K562 (cell line): ENCODE measurements at regions not wholly inside any gene's neighbourhood (a gene's known extent, or its start where the extent isn't known, plus 50 kb on each side); places are given as distances from the start of the nearest gene placed in this dataset.
A peak's percentile ranks its signal among the peaks of the same experiment; 100 is the strongest.

Source experiments
- ATAC-seq: fragments of 200-7000 bp; cut with Tn5 transposase; 3 replicates; pipeline ENCODE4 v1.9.1; 2020; ENCODE audit warnings: moderate library complexity
- BruUV-seq: library from RNA; stranded (reverse); fragments of 400-500 nt; replicated peaks from 2 replicates; lab custom pipeline; 2021; lab: Mats Ljungman, UMichigan
- CTCF ChIA-PET: fragments of 300-600 bp; formaldehyde crosslinking; extraction: SDS; loops from one replicate; lab custom pipeline; 2021; ENCODE audit warnings: low intra/inter-chr PET ratio; lab: Yijun Ruan, JAX
- POLR2A ChIA-PET: fragments of 300-600, 350-650 bp; sonication (Branson Sonifier 250); formaldehyde crosslinking; extraction: SDS; loops from one replicate; lab custom pipeline; 2021; ENCODE audit warnings: antibody characterized with exemption, inconsistent platforms; lab: Yijun Ruan, JAX
- DNase-seq, 4 experiments: peaks; one replicate each; pipeline versions ENCODE4 v3.0.0 to v3.0.0-alpha.2; 2011 to 2018; ENCODE audit warnings: low spot score in 3 of 4, mixed read lengths in 3 of 4; ENCODE audit errors: extremely low read depth in 1 of 4
- FAIRE-seq: peaks from 2 replicates; lab custom pipeline; 2011; peaks lifted over from hg19 to GRCh38; lab: Jason Lieb, UNC
- H2AFZ ChIP-seq: 2 replicates; pipeline ENCODE4 v1.6.0; 2011; ENCODE audit warnings: low read depth, low read length, control low read depth, inconsistent platforms
- H3K27ac ChIP-seq: fragments of 200-600 bp; 3 replicates; pipeline ENCODE4 v1.8.0; 2011; ENCODE audit warnings: low read depth, mild to moderate bottlenecking, control low read depth, inconsistent platforms, low read length, moderate library complexity, mixed read lengths; ENCODE audit errors: extremely low read depth
- H3K27me3 ChIP-seq, 2 experiments: fragments of 300-600 bp in 1 of 2; 2 replicates in 1 of 2; 3 replicates in 1 of 2; pipeline versions ENCODE4 v1.6.0 to v1.8.0; 2011; ENCODE audit warnings: inconsistent platforms in 2 of 2, low read length in 2 of 2, mild to moderate bottlenecking in 1 of 2, mixed read lengths in 1 of 2, moderate library complexity in 1 of 2; ENCODE audit not compliant: control insufficient read depth in 2 of 2, insufficient read depth in 2 of 2
- H3K36me3 ChIP-seq: fragments of 300-600 bp; 3 replicates; pipeline ENCODE4 v1.8.0; 2011; ENCODE audit warnings: mild to moderate bottlenecking, low read length, inconsistent platforms; ENCODE audit not compliant: control insufficient read depth, insufficient read depth
- H3K4me1 ChIP-seq, 2 experiments: fragments of 200-600 bp in 1 of 2; replicated peaks in 1 of 2; 2 replicates in 1 of 2; 3 replicates in 1 of 2; pipeline versions ENCODE4 v1.5.1 to v1.8.0; 2011; ENCODE audit warnings: inconsistent platforms in 2 of 2, low read length in 2 of 2, mild to moderate bottlenecking in 1 of 2, mixed read lengths in 1 of 2, moderate library complexity in 1 of 2; ENCODE audit not compliant: control insufficient read depth in 2 of 2, insufficient read depth in 2 of 2
- H3K4me2 ChIP-seq: 2 replicates; pipeline ENCODE4 v1.6.1; 2011; ENCODE audit warnings: low read length, control low read depth, inconsistent platforms, mixed read lengths; ENCODE audit not compliant: insufficient read depth
- H3K4me3 ChIP-seq: fragments of 200-600 bp; sonication (generic), shearing (Covaris generic); 2 replicates; pipeline ENCODE4 v1.5.1; 2016; ENCODE audit warnings: control low read depth, inconsistent platforms
- H3K79me2 ChIP-seq: fragments of 200-600 bp; 3 replicates; pipeline ENCODE4 v1.8.0; 2011; ENCODE audit warnings: low read length, inconsistent platforms; ENCODE audit not compliant: control insufficient read depth, insufficient read depth
- H3K9ac ChIP-seq, 2 experiments: 2 replicates each; pipeline versions ENCODE4 v1.6.0 to v1.6.1; 2011; ENCODE audit warnings: low read depth in 2 of 2, low read length in 2 of 2, control low read depth in 1 of 2, inconsistent platforms in 1 of 2, mild to moderate bottlenecking in 1 of 2, mixed read lengths in 1 of 2; ENCODE audit not compliant: insufficient read depth in 1 of 2
- H3K9me1 ChIP-seq: one replicate; pipeline ENCODE4 v1.6.0; 2011; ENCODE audit warnings: inconsistent platforms, mild to moderate bottlenecking, low read length, moderate library complexity; ENCODE audit not compliant: control insufficient read depth, insufficient read depth
- H3K9me3 ChIP-seq: replicated peaks from 2 replicates; pipeline ENCODE4 v1.5.1; 2011; ENCODE audit warnings: low read depth, low read length, inconsistent platforms; ENCODE audit not compliant: control insufficient read depth, insufficient read depth
- H4K20me1 ChIP-seq: replicated peaks from 2 replicates; pipeline ENCODE4 v1.6.1; 2011; ENCODE audit warnings: low read length, inconsistent platforms, mixed read lengths; ENCODE audit not compliant: control insufficient read depth, insufficient read depth
- EGR1 ChIP-seq: fragments of 450-650 bp; conservative IDR thresholded peaks from 2 replicates; pipeline ENCODE4 v1.6.1; 2017; ENCODE audit warnings: mild to moderate bottlenecking
- KHSRP ChIP-seq: fragments of 450-650 bp; IDR thresholded peaks from 2 replicates; pipeline ENCODE4 v1.6.1; 2017
- POLR2G ChIP-seq: fragments of 200-400 bp; formaldehyde crosslinking; IDR thresholded peaks from 2 replicates; pipeline ENCODE4 v1.6.1; 2017; ENCODE audit warnings: low read depth, mild to moderate bottlenecking, antibody characterized with exemption, low read length, moderate library complexity
- RFX1 ChIP-seq: fragments of 450-650 bp; IDR thresholded peaks from 2 replicates; pipeline ENCODE4 v1.6.1; 2016; ENCODE audit warnings: mild to moderate bottlenecking, moderate library complexity
- SUPT5H ChIP-seq: fragments of 450-650 bp; IDR thresholded peaks from 2 replicates; pipeline ENCODE4 v1.6.1; 2016
- TARDBP ChIP-seq: fragments of 450-650 bp; IDR thresholded peaks from 2 replicates; pipeline ENCODE4 v1.6.1; 2016
- ZBTB11 ChIP-seq, 3 experiments: fragments of 200-800 bp in 1 of 3; fragments of 250-450 bp in 1 of 3; fragments of 450-650 bp in 1 of 3; sonication (Bioruptor Pico) in 1 of 3; sonication (Bioruptor generic) in 1 of 3; formaldehyde crosslinking in 1 of 3; IDR thresholded peaks; 2 replicates each; pipeline versions ENCODE4 v1.6.1 to v1.8.0; 2016 to 2022; ENCODE audit warnings: mild to moderate bottlenecking in 2 of 3, missing genetic modification characterization in 2 of 3, missing compliant biosample characterization in 1 of 3, moderate library complexity in 1 of 3
- ZNF217 ChIP-seq: sonication (generic); formaldehyde crosslinking; IDR thresholded peaks from 2 replicates; pipeline ENCODE4 v1.8.0; 2022; ENCODE audit warnings: mild to moderate bottlenecking, missing genetic modification reagents
- WGBS: fragments of 100-300 bp; shearing (Covaris generic); methylation state at CpG from one replicate; pipeline ENCODE4 v1.1.6; 2016; ENCODE audit warnings: low coverage, mixed read lengths; ENCODE audit not compliant: insufficient coverage; ENCODE audit errors: missing lambda C conversion rate; 5-methylcytosine and 5-hydroxymethylcytosine counted together
- in situ Hi-C: fragments of 300-500 bp; cut with MboI; formaldehyde crosslinking; loops from 4 replicates; pipeline ENCODE4 v1.15.0; 2018; ENCODE audit warnings: inconsistent platforms, mixed read lengths
- intact Hi-C: fragments of 100-400 bp; cut with micrococcal nuclease; formaldehyde crosslinking; loops from 2 replicates; pipeline ENCODE4 v1.14.2; 2022
- TF ChIP-seq, protein P1 (sequence below): fragments of 250-450 bp; sonication (Bioruptor Pico); IDR thresholded peaks from 2 replicates; pipeline ENCODE4 v1.6.1; 2021; ENCODE audit warnings: mild to moderate bottlenecking

- TF ChIP-seq ZBTB11 (CRISPR knock-in tag; IDR thresholded peaks at IDR 0.05) (no peak), SUPT5H (no peak), POLR2G (no peak), RFX1 (peak; percentile 71), EGR1 (no peak)
These were observed 96.2 kb downstream of the SNX5 start (continued) for GRCh38 chr20:17872434-17872833.

DNA sequence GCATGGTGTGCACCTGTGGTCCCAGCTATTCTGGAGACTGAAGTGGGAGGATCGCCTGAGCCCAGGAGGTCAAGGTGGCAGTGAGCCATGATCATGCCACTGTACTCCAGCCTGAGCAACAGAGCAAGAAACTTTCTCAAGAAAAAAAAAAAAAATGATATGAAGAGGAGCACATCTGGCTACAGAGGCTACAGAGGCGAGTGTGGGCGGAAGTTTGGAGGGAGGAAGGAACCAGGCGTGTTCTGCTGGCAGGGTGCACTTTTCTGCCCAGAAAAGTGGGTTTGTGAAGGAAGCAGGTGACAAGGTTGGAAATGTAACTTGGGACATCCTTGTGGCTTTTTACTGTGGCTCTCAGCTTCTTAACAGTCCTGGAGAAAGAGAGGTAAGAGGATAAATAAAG, 96.7 kb downstream of the SNX5 start:
- Histone ChIP-seq H3K36me3 (no peaks in the 10 kb centered on the region), H3K27me3 (peaks cover 6 to 25% of the 10 kb centered on the region in 2 experiments; a peak in 3 of 5 replicates), H3K9ac (no peak overlapping the region), H4K20me1 (no peaks in the 10 kb centered on the region), H3K27ac (no peak overlapping the region), H3K4me2 (no peak overlapping the region), H3K9me3 (no peaks in the 10 kb centered on the region), H3K79me2 (no peaks in the 10 kb centered on the region), H3K9me1 (no peaks in the 10 kb centered on the region), H3K4me3 (no peak overlapping the region), H2AFZ (peak overlapping the region; percentile 70; the same call in 1 of the 2 replicates), H3K4me1 (no peaks in the 10 kb centered on the region; a peak in 1 of 5 replicates)
- WGBS = 21% methylated on average over 3 of the region's 4 CpGs
- ATAC-seq (no peak), DNase-seq (no peak), FAIRE-seq (no peak)
- TF ChIP-seq EGR1 (0 out of 2 replicates have a peak, but pooled peaks have one; percentile 13), TARDBP (no peak), ZNF217 (no peak), KHSRP (no peak)
- TF ChIP-seq, protein P1, sequence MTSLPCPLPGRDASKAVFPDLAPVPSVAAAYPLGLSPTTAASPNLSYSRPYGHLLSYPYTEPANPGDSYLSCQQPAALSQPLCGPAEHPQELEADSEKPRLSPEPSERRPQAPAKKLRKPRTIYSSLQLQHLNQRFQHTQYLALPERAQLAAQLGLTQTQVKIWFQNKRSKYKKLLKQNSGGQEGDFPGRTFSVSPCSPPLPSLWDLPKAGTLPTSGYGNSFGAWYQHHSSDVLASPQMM = no peak
- ChIA-PET CTCF (no interaction called here), POLR2A (no interaction called here)
- BruUV-seq = no TSS peak
- intact Hi-C loops = no loop called here
- in situ Hi-C loops = no loop called here
